ENCODE measurements at regions not wholly inside any gene's neighbourhood (a gene's known extent, or its start where the extent isn't known, plus 50 kb on each side); places are given as distances from the start of the nearest gene placed in this dataset.

DNA sequence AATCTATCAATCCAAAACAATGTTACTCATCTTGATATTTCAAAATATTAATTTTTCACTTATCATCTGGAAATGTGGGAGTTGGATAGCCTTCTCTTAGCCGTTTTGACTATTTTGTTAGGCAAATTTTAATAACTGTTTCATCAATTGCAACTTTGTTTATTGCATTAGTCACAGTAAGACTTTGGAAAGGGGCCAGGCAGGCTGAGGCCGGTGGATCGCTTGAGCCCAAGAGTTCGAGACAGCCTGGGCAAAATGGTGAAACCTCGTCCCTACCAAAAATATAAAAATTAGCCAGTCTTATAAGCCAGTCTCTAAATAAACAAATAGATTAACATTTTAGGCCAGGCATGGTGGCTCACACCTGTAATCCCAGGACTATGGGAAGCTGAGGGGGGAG is 113.0 kb upstream of the NR5A2 start:
- TF ChIP-seq POLR2AphosphoS5 (IDR thresholded peaks at IDR 0.05; ENCODE audit: low read depth, low read length) (no peak), FOXP2 (optimal IDR thresholded peaks at IDR 0.05; ENCODE audit: borderline replicate concordance, extremely low read depth, extremely low read length, insufficient read depth) (no peak), TAF1 (IDR thresholded peaks at IDR 0.05; ENCODE audit: borderline replicate concordance, insufficient read depth, low read length) (no peak), REST (IDR thresholded peaks at IDR 0.05; ENCODE audit: insufficient read depth in 1 of 2, low read depth in 2 of 2, low read length in 2 of 2) (no peak), SIN3A (IDR thresholded peaks at IDR 0.05; ENCODE audit: borderline replicate concordance, insufficient read depth, low read length) (no peak)

DNA sequence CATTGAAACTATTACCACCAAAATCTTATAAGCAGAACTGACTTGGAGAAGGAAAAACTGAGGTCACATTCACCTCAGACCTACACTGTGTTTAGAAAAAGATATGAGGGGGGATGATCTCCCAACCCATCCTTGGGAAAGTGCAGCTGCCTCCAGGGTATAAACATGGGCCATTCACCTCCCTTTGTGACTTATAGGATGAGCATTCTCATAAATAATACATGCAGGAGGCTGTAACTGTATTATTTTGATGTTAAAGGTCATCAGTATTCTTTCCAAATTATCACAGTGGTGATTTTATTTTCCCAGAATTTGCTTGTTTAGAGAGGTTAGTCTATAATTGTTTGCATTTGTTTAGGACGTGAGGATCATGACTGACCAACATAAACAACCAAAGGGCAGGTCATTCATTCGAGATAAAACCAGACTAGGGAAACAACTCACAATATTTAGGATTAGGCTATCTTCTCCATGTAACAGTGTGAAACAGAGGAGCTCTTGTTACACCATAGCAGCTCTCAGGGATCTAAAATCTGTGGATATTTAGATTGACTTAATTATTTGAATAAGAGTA is 109.2 kb upstream of the NR5A2 start:
- TF ChIP-seq SIN3A (IDR thresholded peaks at IDR 0.05; ENCODE audit: borderline replicate concordance, insufficient read depth, low read length) (no peak), POLR2AphosphoS5 (IDR thresholded peaks at IDR 0.05; ENCODE audit: low read depth, low read length) (no peak), FOXP2 (optimal IDR thresholded peaks at IDR 0.05; ENCODE audit: borderline replicate concordance, extremely low read depth, extremely low read length, insufficient read depth) (no peak), REST (IDR thresholded peaks at IDR 0.05; ENCODE audit: insufficient read depth in 1 of 2, low read depth in 2 of 2, low read length in 2 of 2) (no peak), TAF1 (IDR thresholded peaks at IDR 0.05; ENCODE audit: borderline replicate concordance, insufficient read depth, low read length) (no peak)

DNA sequence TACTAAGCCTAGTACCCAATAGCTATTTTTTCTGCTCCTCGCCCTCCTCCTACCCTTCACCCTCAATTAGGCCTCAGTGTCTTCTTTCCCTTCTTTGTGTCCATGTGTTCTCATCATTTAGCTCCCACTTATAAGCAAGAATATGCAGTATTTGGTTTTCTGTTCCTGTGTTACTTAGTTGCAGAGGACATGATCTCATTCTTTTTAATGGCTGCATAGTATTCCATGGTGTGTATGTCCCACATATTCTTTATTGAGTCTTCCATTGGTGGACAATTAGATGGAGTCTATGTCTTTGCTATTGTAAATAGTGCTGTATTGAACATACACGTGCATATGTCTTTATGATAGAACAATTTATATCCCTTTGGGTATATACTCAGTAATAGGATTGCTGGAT is 106.9 kb upstream of the NR5A2 start:
- TF ChIP-seq FOXP2 (optimal IDR thresholded peaks at IDR 0.05; ENCODE audit: borderline replicate concordance, extremely low read depth, extremely low read length, insufficient read depth) (no peak), SIN3A (IDR thresholded peaks at IDR 0.05; ENCODE audit: borderline replicate concordance, insufficient read depth, low read length) (no peak), POLR2AphosphoS5 (IDR thresholded peaks at IDR 0.05; ENCODE audit: low read depth, low read length) (no peak), TAF1 (IDR thresholded peaks at IDR 0.05; ENCODE audit: borderline replicate concordance, insufficient read depth, low read length) (no peak), REST (IDR thresholded peaks at IDR 0.05; ENCODE audit: insufficient read depth in 1 of 2, low read depth in 2 of 2, low read length in 2 of 2) (no peak)

- TF ChIP-seq TAF1 (IDR thresholded peaks at IDR 0.05; ENCODE audit: borderline replicate concordance, insufficient read depth, low read length) = no peak
- TF ChIP-seq FOXP2 (optimal IDR thresholded peaks at IDR 0.05; ENCODE audit: borderline replicate concordance, extremely low read depth, extremely low read length, insufficient read depth) = no peak
- TF ChIP-seq POLR2AphosphoS5 (IDR thresholded peaks at IDR 0.05; ENCODE audit: low read depth, low read length) = no peak
These were observed 98.0 kb upstream of the NR5A2 start for GRCh38 chr1:199929556-199929955.

- TF ChIP-seq SIN3A (IDR thresholded peaks at IDR 0.05; ENCODE audit: borderline replicate concordance, insufficient read depth, low read length) = no peak
- no peak for TF ChIP-seq REST (IDR thresholded peaks at IDR 0.05; ENCODE audit: insufficient read depth in 1 of 2, low read depth in 2 of 2, low read length in 2 of 2)
These were observed 95.7 kb upstream of the NR5A2 start for GRCh38 chr1:199931666-199932377.

Measured in PFSK-1 (cell line).